ENCODE measurements at regions not wholly inside any gene's neighbourhood (a gene's known extent, or its start where the extent isn't known, plus 50 kb on each side); places are given as distances from the start of the nearest gene placed in this dataset.

DNA sequence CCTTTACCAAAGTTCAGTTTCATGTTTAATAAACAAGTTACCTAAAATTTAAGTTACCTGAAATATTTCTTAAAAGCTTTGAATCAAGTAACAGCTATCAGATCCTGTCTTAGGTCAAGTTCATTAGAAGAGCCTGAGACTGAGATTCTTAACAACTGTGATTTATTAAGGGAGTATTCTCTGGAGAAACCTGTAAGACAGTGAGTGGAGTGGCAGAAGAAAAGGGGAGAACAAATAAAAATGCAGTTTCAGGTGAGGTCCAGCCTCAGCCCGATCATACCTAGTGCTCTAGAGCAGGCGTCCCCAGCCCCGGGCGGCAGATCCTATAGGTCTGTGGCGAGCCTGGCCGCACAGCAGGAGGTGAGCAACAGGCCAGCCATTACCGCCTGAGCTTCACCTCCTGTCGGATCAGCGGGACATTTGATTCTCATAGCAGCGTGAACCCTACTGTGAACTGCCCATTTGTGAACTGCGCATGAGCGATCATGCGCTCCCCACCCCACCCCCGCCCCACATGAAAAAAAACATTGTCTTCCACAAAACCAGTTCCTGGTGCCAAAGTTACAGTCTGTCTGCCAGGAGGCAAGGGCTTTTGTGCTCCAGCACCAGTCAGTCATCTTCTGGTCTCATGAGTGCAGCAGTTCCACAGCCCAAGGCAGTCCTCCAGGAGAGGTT is 59.2 kb upstream of the ADGRB3 start:
- no peak overlapping the region for H3K27ac ChIP-seq (ENCODE audit: extremely low read depth, low read depth, low read length)
- ChIA-PET CTCF (interaction anchor here (1.0 to 1.3 kb wide), 2 partner anchors 10 to 15 kb away, joined by 3 to 5 read pairs; no protein-coding TSS in a partner anchor), POLR2A (interaction anchor here (0.6 kb wide), 1 partner anchor 59 kb away, joined by 3 read pairs; no protein-coding TSS in a partner anchor)
- no peak for TF ChIP-seq KLF7 (tag by site-specific recombination; IDR thresholded peaks at IDR 0.05; ENCODE audit: borderline replicate concordance)
- peak; percentile 28; the same call in 1 of the 2 replicates for TF ChIP-seq ZIC2 (tag by site-specific recombination; IDR thresholded peaks at IDR 0.05)
- peak; percentile 63 for TF ChIP-seq SCRT2 (tag by site-specific recombination; IDR thresholded peaks at IDR 0.05)
- H3K4me1 ChIP-seq (ENCODE audit: control insufficient read depth, insufficient read depth, low read length): no peaks in the 10 kb centered on the region
- no peaks in the 10 kb centered on the region for H3K9me3 ChIP-seq (ENCODE audit: control insufficient read depth, insufficient read depth, low read depth, low read length)
- H3K4me3 ChIP-seq (ENCODE audit: low read depth, low read length): peak overlapping the region; percentile 18
- no peaks in the 10 kb centered on the region for H3K36me3 ChIP-seq (ENCODE audit: control insufficient read depth in 2 of 2, insufficient read depth in 1 of 2, low read length in 2 of 2)

- ChIA-PET POLR2A (no interaction called here), CTCF (interaction anchor here (0.7 to 2.3 kb wide), 6 partner anchors 8 to 206 kb away, joined by 3 to 8 read pairs (median 6); partner anchors contain the start of gene ADGRB3)
- Histone ChIP-seq H3K36me3 (ENCODE audit: control insufficient read depth in 2 of 2, insufficient read depth in 1 of 2, low read length in 2 of 2) (no peaks in the 10 kb centered on the region), H3K9me3 (ENCODE audit: control insufficient read depth, insufficient read depth, low read depth, low read length) (no peaks in the 10 kb centered on the region), H3K4me3 (ENCODE audit: low read depth, low read length) (no peak overlapping the region), H3K4me1 (ENCODE audit: control insufficient read depth, insufficient read depth, low read length) (no peaks in the 10 kb centered on the region), H3K27ac (ENCODE audit: extremely low read depth, low read depth, low read length) (no peak overlapping the region)
- TF ChIP-seq ZNF19 (tag by site-specific recombination; IDR thresholded peaks at IDR 0.05; ENCODE audit: low read depth): no peak
- no peak for TF ChIP-seq ZBTB7A (tag by site-specific recombination; IDR thresholded peaks at IDR 0.05; ENCODE audit: low read depth)
- TF ChIP-seq YY2 (tag by site-specific recombination; IDR thresholded peaks at IDR 0.05): no peak
- TF ChIP-seq ZNF341 (tag by site-specific recombination; IDR thresholded peaks at IDR 0.05; ENCODE audit: low read depth): no peak
- no peak for TF ChIP-seq ZNF138 (tag by site-specific recombination; IDR thresholded peaks at IDR 0.05; ENCODE audit: borderline replicate concordance)
- no peak for TF ChIP-seq ZNF146 (tag by site-specific recombination; IDR thresholded peaks at IDR 0.05)
- TF ChIP-seq ZNF510 (tag by site-specific recombination; IDR thresholded peaks at IDR 0.05; ENCODE audit: insufficient replicate concordance): no peak
- no peak for TF ChIP-seq CTCF (tag by site-specific recombination; IDR thresholded peaks at IDR 0.05)
- TF ChIP-seq ZNF555 (tag by site-specific recombination; conservative IDR thresholded peaks at IDR 0.05): no peak
These were observed 62.1 kb upstream of the ADGRB3 start for GRCh38 chr6:68572975-68573374.

DNA sequence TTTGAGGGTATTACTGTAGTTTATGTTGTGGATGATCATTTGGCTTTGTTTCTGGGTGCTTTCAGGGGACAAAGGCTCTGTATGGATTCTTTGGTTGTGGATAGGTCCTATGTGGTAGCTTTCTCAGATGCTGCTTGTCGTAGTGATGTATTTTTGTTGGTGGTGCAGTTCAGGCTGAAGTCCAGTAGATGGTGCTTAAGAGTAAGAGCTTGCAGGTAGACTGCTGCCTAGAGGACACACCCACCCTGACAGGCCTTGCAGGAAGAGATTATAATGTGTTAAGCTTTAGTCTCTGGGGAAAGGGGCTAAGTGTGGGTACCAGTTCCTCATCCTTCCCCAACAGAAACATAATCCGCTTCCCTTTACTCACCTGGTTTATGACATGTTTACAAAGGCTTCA is 62.6 kb upstream of the ADGRB3 start:
- POLR2A ChIA-PET: no interaction called here
- H3K27ac ChIP-seq (ENCODE audit: extremely low read depth, low read depth, low read length): no peak overlapping the region
- CTCF ChIA-PET: interaction anchor here (0.6 to 2.3 kb wide), 9 partner anchors 8 to 394 kb away, joined by 3 to 8 read pairs (median 3); partner anchors contain the start of gene ADGRB3
- no peaks in the 10 kb centered on the region for H3K4me1 ChIP-seq (ENCODE audit: control insufficient read depth, insufficient read depth, low read length)
- H3K4me3 ChIP-seq (ENCODE audit: low read depth, low read length): no peak overlapping the region
- no peaks in the 10 kb centered on the region for H3K36me3 ChIP-seq (ENCODE audit: control insufficient read depth in 2 of 2, insufficient read depth in 1 of 2, low read length in 2 of 2)
- no peaks in the 10 kb centered on the region for H3K9me3 ChIP-seq (ENCODE audit: control insufficient read depth, insufficient read depth, low read depth, low read length)
- no peak for TF ChIP-seq ZNF214 (tag by site-specific recombination; IDR thresholded peaks at IDR 0.05; ENCODE audit: borderline replicate concordance)
- no peak for TF ChIP-seq ZNF501 (tag by site-specific recombination; IDR thresholded peaks at IDR 0.05)
- TF ChIP-seq ZNF654 (tag by site-specific recombination; IDR thresholded peaks at IDR 0.05; ENCODE audit: low read depth): peak; percentile 19
- no peak for TF ChIP-seq IKZF3 (tag by site-specific recombination; IDR thresholded peaks at IDR 0.05)
- no peak for TF ChIP-seq ZSCAN16 (tag by site-specific recombination; IDR thresholded peaks at IDR 0.05)
- TF ChIP-seq KLF9 (tag by site-specific recombination; IDR thresholded peaks at IDR 0.05; ENCODE audit: low read depth): peak; percentile 39; the same call in 1 of the 2 replicates
- TF ChIP-seq SETDB1 (IDR thresholded peaks at IDR 0.05; ENCODE audit: insufficient read length, low read length): peak; percentile 46

Data from HEK293 (cell line).